ENCODE measurements at regions not wholly inside any gene's neighbourhood (a gene's known extent, or its start where the extent isn't known, plus 50 kb on each side); places are given as distances from the start of the nearest gene placed in this dataset.

GRCh38 chr13:58660826-58661225 lies 1029.3 kb downstream of the PCDH17 start:
- no peak for DNase-seq
- Mint-ChIP-seq H3K4me3 (no peak overlapping the region), H3K27me3 (no peaks in the 10 kb centered on the region), H3K36me3 (ENCODE audit: low read depth) (no peaks in the 10 kb centered on the region), H3K4me1 (ENCODE audit: low read depth) (no peaks in the 10 kb centered on the region), H3K9me3 (peaks cover 19% of the 10 kb centered on the region), H3K27ac (no peak overlapping the region)
- CTCF ChIA-PET: interaction anchor here (0.5 kb wide), 1 partner anchor 316 kb away, joined by 3 read pairs; no protein-coding TSS in a partner anchor
- no peak for ATAC-seq (ENCODE audit: poor library complexity)
- H3K27me3 ChIP-seq (ENCODE audit: control insufficient read depth in 1 of 2, insufficient read depth in 2 of 2, low read length in 2 of 2): no peaks in the 10 kb centered on the region
- no peak overlapping the region for H3K27ac ChIP-seq (ENCODE audit: low read depth in 1 of 2, low read length in 2 of 2)
- no peak overlapping the region for H3K4me3 ChIP-seq (ENCODE audit: low read length)
- intact Hi-C loops (cut with DNase I, micrococcal nuclease): no loop called here
- no peak for TF ChIP-seq CTCF (IDR thresholded peaks at IDR 0.05)
- no peaks in the 10 kb centered on the region for H3K36me3 ChIP-seq (ENCODE audit: insufficient read depth, low read length)
- H3K4me1 ChIP-seq (ENCODE audit: insufficient read depth, low read length): no peaks in the 10 kb centered on the region
- peaks cover 0 to 7% of the 10 kb centered on the region in 2 experiments for H3K9me3 ChIP-seq (ENCODE audit: control insufficient read depth in 1 of 2, insufficient read depth in 1 of 2, low read length in 2 of 2)
- POLR2A ChIA-PET: no interaction called here

- no peak for TF ChIP-seq CTCF (IDR thresholded peaks at IDR 0.05)
Observed at GRCh38 chr13:58666331-58666730, 1034.8 kb downstream of the PCDH17 start.

GRCh38 chr13:58667096-58667495 lies 1035.6 kb downstream of the PCDH17 start:
- no peaks in the 10 kb centered on the region for H3K27me3 Mint-ChIP-seq
- H3K36me3 Mint-ChIP-seq (ENCODE audit: low read depth): no peaks in the 10 kb centered on the region
- H3K9me3 Mint-ChIP-seq: peaks cover 6% of the 10 kb centered on the region
- ATAC-seq (ENCODE audit: poor library complexity) (no peak), DNase-seq (no peak)
- Histone ChIP-seq H3K9me3 (ENCODE audit: control insufficient read depth in 1 of 2, insufficient read depth in 1 of 2, low read length in 2 of 2) (peaks cover 0 to 5% of the 10 kb centered on the region in 2 experiments), H3K27ac (ENCODE audit: low read depth in 1 of 2, low read length in 2 of 2) (no peak overlapping the region), H3K36me3 (ENCODE audit: insufficient read depth, low read length) (no peaks in the 10 kb centered on the region), H3K4me1 (ENCODE audit: insufficient read depth, low read length) (no peaks in the 10 kb centered on the region), H3K27me3 (ENCODE audit: control insufficient read depth in 1 of 2, insufficient read depth in 2 of 2, low read length in 2 of 2) (no peaks in the 10 kb centered on the region), H3K4me3 (ENCODE audit: low read length) (no peak overlapping the region)
- TF ChIP-seq CTCF (IDR thresholded peaks at IDR 0.05): no peak
- H3K4me1 Mint-ChIP-seq (ENCODE audit: low read depth): no peaks in the 10 kb centered on the region
- no peak overlapping the region for H3K4me3 Mint-ChIP-seq
- intact Hi-C loops (cut with DNase I, micrococcal nuclease): no loop called here
- ChIA-PET CTCF (no interaction called here), POLR2A (no interaction called here)
- no peak overlapping the region for H3K27ac Mint-ChIP-seq

More at GRCh38 chr13:58666331-58666730, 1034.8 kb downstream of the PCDH17 start:
- POLR2A ChIA-PET: no interaction called here
- Mint-ChIP-seq H3K4me3 (no peak overlapping the region), H3K4me1 (ENCODE audit: low read depth) (no peaks in the 10 kb centered on the region), H3K36me3 (ENCODE audit: low read depth) (no peaks in the 10 kb centered on the region), H3K27ac (no peak overlapping the region), H3K27me3 (no peaks in the 10 kb centered on the region), H3K9me3 (peaks cover 6% of the 10 kb centered on the region)
- no peaks in the 10 kb centered on the region for H3K27me3 ChIP-seq (ENCODE audit: control insufficient read depth in 1 of 2, insufficient read depth in 2 of 2, low read length in 2 of 2)
- H3K9me3 ChIP-seq (ENCODE audit: control insufficient read depth in 1 of 2, insufficient read depth in 1 of 2, low read length in 2 of 2): peaks cover 0 to 5% of the 10 kb centered on the region in 2 experiments
- no peaks in the 10 kb centered on the region for H3K36me3 ChIP-seq (ENCODE audit: insufficient read depth, low read length)
- ATAC-seq (ENCODE audit: poor library complexity) (no peak), DNase-seq (no peak)
- H3K4me3 ChIP-seq (ENCODE audit: low read length): no peak overlapping the region
- CTCF ChIA-PET: no interaction called here
- H3K27ac ChIP-seq (ENCODE audit: low read depth in 1 of 2, low read length in 2 of 2): no peak overlapping the region
- intact Hi-C loops (cut with DNase I, micrococcal nuclease): no loop called here
- H3K4me1 ChIP-seq (ENCODE audit: insufficient read depth, low read length): no peaks in the 10 kb centered on the region

Measured in CD4-positive, alpha-beta T cell (primary cell).